AG10803 (cell line): ENCODE measurements at regions not wholly inside any gene's neighbourhood (a gene's known extent, or its start where the extent isn't known, plus 50 kb on each side); places are given as distances from the start of the nearest gene placed in this dataset.

Source experiments
- DNase-seq: peaks from one replicate; pipeline ENCODE4 v3.0.0; 2010; ENCODE audit warnings: low read depth
- H3K4me3 ChIP-seq: 2 replicates; pipeline ENCODE4 v1.5.1; 2011; ENCODE audit warnings: mild to moderate bottlenecking, low read length, control low read depth
- TF ChIP-seq, protein P1 (sequence below): conservative IDR thresholded peaks from 2 replicates; pipeline ENCODE4 v1.5.1; 2011; ENCODE audit warnings: mild to moderate bottlenecking, low read length, control low read depth, inconsistent platforms

DNA sequence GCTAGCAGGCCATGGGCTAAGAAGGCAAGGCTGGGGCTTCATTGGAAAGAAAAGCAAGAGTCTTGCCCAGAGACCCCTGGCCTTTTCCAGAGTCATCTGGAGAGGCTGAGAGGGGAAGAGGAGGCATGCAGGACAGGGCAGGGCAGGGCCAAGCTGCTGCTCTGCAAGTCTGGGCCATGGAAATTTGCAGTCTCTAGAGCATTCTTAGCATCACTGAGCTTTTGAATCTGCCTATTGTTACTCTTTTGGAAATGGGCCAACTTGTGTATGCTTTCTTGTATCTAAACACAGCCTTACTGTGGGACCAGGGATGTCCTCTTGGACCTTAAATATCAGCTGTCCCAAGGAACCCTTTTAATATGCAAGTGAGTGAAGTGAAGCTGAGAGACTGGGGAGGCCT is 560.5 kb downstream of the MID1IP1 start:
- no peak overlapping the region for H3K4me3 ChIP-seq
- TF ChIP-seq, protein P1, sequence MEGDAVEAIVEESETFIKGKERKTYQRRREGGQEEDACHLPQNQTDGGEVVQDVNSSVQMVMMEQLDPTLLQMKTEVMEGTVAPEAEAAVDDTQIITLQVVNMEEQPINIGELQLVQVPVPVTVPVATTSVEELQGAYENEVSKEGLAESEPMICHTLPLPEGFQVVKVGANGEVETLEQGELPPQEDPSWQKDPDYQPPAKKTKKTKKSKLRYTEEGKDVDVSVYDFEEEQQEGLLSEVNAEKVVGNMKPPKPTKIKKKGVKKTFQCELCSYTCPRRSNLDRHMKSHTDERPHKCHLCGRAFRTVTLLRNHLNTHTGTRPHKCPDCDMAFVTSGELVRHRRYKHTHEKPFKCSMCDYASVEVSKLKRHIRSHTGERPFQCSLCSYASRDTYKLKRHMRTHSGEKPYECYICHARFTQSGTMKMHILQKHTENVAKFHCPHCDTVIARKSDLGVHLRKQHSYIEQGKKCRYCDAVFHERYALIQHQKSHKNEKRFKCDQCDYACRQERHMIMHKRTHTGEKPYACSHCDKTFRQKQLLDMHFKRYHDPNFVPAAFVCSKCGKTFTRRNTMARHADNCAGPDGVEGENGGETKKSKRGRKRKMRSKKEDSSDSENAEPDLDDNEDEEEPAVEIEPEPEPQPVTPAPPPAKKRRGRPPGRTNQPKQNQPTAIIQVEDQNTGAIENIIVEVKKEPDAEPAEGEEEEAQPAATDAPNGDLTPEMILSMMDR: no peak
- DNase-seq: no peak

DNA sequence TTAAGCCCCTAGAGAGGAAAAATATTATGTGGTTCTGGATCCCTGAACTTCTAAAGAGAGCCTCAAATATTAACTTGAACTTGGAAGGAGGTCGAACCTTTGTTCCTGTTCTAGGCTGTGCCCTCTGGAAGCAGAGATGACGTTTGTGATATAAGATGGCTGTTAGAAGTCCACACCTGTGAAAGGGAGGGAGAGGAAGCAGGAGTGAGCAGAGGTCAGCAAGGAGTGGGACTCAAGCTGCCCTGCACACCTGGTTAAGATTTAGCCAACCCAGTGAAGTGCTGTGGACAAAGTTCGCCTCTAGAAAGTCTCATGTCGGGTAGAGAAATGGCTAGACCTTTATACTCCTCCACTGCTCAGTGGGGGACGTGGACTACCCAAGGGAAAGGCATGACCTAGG is 566.2 kb downstream of the MID1IP1 start:
- DNase-seq: no peak
- TF ChIP-seq, protein P1: no peak
- no peak overlapping the region for H3K4me3 ChIP-seq

DNA sequence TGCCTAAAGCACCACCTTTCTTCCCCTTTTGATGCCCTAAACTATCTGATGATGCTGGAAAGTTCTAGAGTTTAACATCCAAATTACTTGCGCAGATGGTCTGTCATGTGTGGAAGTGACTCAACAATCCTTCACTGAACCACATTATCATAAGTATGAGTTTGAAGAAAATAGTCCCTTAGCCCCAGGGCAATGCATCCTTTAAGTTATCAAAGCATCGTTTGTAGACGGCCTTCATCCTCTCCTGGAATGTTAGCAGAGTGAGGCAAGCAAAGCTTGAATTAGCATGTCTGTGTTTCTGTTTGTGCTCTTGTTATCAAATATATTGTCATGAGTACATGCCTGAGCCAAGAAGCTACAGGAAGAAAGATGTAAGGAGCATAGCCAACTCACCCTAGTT is 570.9 kb downstream of the MID1IP1 start:
- TF ChIP-seq, protein P1: no peak
- no peak for DNase-seq
- H3K4me3 ChIP-seq: no peak overlapping the region

DNA sequence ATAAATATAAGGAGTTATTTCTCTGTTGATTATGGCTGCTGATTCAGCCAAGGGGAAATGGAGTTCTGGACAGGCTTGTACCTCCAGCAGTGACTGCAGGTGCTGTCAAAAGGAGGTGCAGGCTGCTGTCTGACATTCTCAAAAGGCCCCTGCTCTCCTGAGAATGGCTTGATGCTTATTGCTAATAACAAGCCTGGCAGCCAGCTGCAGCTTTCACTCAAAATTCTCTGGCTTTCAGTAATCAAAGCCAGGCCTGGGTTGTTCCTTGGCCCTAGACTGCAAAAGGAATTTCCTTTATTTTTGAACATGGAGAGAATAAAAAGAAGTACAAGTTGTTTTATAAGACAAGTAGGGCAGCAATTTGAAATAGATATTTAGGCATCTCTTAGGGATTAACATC is 575.9 kb downstream of the MID1IP1 start:
- TF ChIP-seq, protein P1: no peak
- no peak for DNase-seq
- no peak overlapping the region for H3K4me3 ChIP-seq

DNA sequence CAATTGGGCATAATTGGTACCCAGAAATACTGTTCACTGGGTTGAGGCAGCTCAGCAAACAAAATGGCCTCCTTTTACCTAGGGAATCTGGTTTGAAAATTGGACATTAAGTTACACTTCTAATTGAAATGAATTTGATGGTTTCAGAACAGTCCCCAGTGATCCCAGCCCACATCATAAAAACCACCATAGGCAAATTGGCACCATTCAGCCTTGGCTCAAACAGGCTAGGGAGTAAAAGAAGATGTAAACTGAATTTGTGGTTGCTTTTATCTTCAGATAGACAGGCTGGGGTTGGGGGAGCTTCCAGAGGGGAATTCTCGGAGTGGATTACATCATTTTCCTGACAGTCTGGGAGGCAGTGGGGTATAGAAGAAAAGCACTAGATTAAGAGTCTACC is 576.5 kb downstream of the MID1IP1 start:
- no peak overlapping the region for H3K4me3 ChIP-seq
- DNase-seq: no peak
- TF ChIP-seq, protein P1: no peak

DNA sequence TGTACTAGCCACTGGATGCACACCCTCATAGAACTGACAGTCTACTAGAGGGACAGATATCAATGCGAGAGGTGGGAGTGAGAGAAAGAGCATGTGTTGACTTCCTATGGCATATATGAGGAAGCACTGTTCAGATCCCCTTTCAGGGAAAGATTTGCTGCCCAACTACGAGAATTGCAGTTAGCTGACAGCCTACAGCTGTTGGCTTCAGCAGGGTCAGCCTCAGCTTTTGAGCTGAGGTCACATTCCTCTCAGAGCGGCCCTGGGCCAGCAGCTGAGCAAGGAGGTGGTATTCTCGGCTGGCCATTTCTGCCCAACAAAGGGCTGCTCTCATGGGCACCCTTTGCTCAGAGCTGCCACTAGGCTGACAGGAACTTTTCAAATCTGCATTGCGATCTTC is 580.2 kb downstream of the MID1IP1 start:
- no peak for DNase-seq
- TF ChIP-seq, protein P1: no peak
- H3K4me3 ChIP-seq: no peak overlapping the region

DNA sequence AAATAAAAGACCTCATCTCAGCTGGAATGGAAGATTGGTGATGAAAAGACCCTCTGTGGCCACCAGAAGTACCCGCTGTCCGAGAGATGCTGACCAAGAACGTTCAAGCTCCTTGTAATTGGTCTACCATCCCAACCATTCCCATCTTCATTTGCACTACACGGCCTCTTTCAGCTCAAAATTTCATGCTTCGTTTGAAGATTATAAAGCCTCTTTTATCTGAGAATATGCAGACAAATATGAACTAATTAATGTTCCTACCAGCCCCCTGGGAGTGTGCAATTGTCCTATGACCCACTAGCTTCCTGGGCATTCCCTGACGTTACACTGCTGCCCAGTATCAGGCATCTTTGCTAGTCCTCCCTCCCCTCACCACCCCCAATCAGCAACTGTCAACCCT is 583.7 kb downstream of the MID1IP1 start:
- TF ChIP-seq, protein P1: no peak
- H3K4me3 ChIP-seq: no peak overlapping the region
- no peak for DNase-seq
